Activated CD4-positive, alpha-beta T cell treated with anti-CD3 and anti-CD28 coated beads, Interleukin-10, Interleukin-2, amounts not matched to agents 100 ng/mL and 50 ng/mL, durations not matched to agents 16 hours and 8 hours (primary cell): ENCODE measurements at regions not wholly inside any gene's neighbourhood (a gene's known extent, or its start where the extent isn't known, plus 50 kb on each side); places are given as distances from the start of the nearest gene placed in this dataset.

ENCODE experiments used
- DNase-seq: peaks from one replicate; pipeline ENCODE4 v3.0.0-alpha.2; 2020

DNA sequence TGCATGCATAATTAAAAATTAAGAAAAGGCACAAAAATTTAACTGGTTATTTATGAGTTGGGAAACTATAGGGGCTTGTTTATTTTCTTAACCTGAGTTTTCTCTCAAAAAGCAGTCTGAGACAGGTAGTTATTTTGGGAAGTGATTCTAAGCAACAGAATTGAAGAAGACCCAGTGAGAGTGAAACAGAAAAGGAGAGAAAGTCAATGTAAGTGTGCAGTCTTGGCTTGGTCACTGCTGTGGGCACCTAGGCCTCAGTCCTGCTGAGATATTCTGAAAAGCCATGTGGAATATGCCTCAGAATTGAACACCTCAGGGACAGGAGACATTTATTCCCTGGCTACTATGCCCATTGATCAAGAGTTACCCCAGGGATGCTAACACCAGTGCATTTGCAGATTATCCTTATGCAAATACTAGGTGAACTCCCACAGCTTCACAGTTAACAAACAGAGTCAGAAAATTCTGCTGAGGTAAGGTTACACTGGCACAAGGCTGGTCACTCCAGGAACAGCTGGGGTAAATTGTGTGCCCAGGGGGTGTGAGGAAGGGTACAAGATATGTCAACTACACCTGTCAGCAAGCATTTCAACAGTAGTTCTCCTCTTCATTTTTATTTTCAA, 222.7 kb downstream of the EFHB start:
- DNase-seq = no peak

DNA sequence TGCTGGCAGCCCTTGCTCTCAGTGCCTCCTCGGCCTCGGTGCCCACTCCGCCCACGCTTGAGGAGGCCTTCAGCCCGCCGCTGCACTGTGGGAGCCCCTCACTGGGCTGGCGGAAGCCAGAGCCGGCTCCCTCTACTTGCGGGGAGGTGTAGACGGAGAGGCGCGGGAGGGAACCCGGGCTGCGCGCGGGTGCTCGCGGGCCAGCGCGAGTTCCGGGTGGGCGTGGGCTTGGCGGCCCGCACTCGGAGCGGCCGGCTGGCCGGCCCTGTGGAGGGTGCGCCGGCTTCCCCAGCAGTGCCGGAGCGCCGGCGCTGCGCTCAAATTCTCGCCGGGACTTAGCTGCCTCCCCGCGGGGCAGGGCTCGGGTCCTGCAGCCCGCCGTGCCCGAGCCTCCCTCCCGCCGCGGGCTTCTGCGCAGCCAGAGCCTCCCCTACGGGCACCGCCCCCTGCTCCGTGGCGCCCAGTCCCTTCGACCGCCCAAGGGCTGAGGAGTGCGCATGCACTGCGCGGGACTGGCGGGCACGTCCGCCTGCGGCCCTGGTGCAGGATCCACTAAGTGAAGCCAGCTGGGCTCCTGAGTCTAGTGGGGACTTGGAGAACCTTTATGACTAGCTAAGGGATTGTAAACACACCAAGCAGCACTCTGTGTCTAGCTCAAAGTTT, 231.5 kb downstream of the EFHB start:
- no peak for DNase-seq

DNA sequence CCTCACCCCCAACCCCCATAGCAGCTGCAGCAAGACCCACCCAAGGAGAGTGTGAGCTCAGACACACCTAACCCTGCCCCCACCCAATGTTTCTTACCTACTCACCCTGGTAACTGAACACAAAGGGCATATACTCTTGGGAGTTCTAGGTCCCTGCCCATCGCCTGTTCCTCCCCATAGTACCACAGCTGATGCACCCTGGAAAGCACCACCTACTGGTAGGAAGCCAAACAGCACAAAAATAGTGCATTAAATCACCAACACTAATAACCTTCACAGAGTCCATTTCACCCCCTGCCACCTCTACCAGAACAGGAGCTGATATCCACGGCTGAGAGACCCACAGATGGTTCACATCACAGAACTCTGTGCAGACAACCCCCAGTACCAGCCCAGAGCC, 245.2 kb downstream of the EFHB start:
- DNase-seq = peak; percentile 3

DNA sequence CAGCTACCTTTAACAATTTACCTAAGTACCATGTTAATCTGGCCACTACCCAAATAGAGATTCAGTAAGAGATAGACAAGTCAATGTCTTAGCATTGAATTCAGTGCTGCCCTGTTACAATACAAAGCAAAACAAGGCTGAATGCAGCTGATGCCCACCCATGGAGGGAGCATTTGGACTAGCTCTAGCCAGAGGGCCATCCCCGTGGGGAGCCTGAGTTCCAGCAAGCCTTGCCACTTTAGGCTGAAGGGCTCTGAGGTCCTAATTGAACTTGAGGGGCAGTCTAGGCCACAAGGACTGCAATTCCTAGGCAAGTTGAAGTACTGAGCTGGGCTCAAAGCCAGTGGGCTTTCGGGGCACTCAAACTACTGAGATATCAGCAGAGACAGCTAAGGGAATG, 265.9 kb downstream of the EFHB start:
- no peak for DNase-seq

DNA sequence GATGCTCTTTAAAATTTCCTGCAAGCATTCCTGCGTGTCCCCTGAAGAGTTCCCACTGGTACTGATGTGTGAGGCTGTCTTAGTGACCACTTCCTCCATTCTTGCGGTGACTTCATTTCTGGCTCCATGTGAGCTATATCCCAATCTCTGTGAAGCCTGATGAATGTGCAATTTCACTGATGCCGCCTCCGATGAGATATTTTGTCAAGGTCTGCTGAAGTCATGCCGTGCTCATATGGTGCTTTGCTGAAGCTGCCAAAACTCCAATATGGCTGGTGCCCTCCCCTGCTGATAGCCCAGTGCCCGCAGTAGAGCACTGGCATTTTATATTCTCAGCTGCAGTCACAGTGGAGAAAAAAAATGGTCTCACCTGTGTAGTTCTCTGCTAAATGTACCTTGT, 271.5 kb downstream of the EFHB start:
- DNase-seq = no peak

DNA sequence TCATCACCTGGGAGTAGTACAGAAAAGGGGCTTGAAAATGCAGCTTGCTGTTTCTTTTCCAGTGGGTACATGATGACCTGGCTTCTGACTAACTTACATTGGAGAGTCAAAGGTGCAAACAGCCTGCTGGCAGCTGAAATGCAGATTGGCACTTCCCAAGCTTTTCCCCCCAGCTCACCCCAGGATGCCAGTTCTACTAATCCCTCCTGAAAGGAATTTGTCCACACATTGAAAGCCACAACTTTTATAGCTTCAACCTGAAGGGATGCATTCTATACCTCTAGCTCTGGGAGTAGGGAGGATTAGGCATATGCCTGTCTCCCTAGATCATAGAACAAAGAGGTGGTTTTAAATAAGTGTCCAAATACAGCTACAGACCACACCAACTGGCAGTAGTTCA, 281.7 kb downstream of the EFHB start:
- DNase-seq = no peak

DNA sequence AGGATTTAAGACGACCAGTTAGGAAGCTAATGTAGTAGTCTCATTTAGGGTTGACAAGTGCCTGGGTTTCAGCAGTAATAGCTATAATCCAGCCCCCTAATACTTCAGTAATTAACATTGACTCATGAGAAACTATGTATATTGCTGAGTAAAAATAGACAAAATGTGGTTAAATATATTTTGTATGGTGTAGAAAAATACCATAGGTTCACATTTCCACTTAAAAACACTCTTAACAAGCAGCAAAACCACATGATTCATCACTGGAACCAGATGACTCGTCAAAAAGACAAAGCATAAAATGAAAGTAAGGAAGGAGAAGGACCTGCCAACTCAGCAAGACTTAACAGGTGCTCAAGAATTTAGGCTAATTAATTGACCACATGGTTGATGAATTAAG, 288.9 kb downstream of the EFHB start:
- DNase-seq = peak; percentile 57

DNA sequence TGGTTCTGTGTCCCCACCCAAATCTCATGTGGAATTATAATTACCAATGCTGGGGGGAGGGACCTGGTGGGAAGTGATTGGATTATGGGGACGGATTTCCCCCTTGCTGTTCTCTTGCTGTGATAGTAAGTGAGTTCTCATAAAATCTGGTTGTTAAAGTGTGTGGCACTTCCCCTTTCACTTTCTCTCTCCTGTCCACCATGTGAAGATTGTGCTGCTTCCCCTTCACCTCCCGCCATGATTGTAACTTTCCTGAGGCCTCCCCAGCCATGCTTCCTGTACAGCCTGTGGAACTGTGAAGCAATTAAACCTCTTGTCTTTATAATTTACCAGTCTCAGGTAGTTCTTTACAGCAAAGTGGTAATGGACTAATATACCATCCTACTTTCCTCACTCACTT, 289.6 kb downstream of the EFHB start:
- DNase-seq = no peak

DNA sequence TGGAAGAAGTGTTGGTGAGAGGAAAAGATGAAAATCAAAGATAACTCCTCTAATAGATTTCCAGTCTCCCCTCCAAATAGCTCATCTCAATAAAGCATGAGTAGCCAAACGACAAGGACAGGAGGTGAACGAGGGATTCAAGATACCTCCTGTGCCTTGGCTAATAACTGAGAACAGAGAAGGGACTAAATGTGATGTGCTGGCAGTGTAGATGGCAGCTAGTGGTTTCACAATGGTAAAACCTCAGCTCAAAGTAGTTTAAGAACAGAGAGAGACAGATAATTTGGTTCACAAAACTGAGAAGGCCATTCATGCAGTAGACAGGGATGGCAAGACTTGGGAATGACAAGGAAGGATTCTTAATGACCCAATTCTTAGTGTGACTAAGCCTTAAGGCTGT, 292.6 kb downstream of the EFHB start:
- DNase-seq = no peak

DNA sequence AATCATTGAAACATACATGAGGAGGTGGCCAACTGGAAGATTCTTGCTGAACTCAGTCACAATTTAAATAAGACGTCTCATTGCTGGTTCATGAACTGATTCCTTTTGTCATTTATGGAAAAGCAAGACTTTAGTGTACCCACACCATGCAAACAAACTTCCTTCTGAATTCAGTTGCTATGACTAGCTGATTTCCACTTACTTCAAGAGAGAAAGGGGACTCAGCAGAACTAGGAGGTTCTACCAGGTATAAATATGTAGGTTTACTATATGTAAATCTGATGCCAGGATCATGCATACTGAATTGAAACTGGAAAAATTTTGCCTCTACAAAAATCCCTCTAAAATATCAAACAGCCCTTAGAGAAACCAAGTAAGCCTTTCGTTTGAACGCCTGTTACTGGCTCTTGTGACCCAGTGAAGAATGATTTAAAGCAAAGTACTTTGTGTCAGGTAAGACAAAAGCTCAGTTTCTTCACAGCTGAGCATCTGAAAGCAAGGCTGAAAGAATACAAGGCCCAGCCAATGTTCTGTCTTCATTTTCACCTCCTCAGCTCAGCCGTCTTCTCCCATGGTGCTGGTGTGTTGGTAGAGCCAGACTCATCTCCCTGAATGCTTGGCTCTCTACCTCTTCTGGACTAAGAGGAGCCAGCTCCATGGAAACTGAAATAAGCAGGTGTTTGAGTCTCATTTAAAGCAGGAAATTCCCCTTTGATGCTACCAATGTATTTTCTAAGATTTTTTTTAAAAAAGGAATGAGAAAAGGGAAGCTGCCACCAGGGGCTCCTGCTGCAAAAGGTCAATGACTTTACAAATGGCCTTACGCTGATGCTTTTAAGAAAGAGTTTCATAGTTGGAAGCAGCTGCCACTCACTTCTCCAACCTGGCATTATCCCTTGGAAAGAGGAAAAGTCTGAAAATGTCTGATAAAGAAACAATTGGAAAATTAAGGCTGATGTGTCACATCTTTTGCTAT, 301.6 kb downstream of the EFHB start:
- DNase-seq = no peak

DNA sequence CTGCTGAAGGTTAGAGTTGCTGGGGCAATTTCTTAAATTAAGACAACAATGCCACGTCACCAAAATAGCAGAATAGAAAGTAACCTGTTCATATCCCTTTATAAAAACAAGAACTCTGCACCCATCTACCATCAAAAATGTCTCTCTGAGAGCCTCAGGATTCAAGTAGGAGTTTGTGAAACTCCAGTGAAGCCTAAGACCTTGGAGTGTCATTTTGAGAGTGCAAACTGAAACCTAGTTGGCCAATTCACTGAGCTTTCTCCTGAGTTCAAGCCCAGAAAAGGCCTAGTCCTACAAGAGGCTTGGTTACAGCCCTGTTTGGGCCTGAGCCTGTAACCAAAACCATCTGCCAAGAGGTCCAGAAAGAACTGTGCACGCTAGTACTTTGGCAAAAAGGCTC, 335.1 kb downstream of the EFHB start:
- no peak for DNase-seq

DNA sequence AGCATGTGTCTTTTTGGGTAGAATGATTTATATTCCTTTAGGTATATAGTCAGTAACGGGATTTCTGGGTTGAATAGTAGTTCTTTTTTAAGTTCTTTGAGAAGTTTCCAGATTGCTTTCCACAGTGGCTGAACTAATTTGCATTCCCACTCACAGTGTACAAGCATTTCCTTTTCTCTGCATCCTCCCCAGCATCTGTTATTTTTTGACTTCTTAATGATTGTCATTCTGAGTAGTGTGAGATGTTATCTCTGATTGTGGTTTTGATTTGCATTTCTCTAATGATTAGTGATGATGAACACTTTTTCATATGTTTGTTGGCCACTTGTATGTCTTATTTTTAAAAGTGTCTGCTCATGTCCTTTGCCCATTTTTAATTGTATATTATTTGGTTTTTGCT, 337.6 kb downstream of the EFHB start:
- no peak for DNase-seq

DNA sequence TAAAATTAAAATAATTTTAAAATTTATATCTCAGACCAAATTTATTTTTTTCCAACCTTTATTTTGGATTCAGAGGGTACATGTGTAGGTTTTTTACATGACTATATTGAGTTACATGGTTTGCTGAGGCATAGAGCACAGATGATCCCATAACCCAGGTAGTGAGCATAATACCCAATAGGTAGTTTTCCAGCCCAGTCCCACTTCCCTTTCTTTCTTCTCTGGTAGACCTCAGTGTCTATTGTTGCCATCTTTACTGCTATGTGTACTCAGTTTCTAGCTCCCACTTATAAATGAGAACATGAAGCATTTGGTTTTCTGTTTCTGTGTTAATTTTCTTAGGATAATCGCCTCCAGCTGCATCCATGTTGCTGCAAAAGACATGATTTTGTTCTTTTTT, 338.1 kb downstream of the EFHB start:
- no peak for DNase-seq
